Loucy (cell line): ENCODE measurements at regions not wholly inside any gene's neighbourhood (a gene's known extent, or its start where the extent isn't known, plus 50 kb on each side); places are given as distances from the start of the nearest gene placed in this dataset.

Experiments
- EZH2phosphoT487 ChIP-seq: fragments of 200-600 bp; IDR thresholded peaks from 2 replicates; pipeline ENCODE4 v1.6.1; 2018; ENCODE audit warnings: antibody characterized with exemption, mild to moderate bottlenecking, moderate library complexity, borderline replicate concordance
- TF ChIP-seq, protein P1 (sequence below): fragments of 200-600 bp; sonication (generic); conservative IDR thresholded peaks from 2 replicates; pipeline ENCODE4 v1.5.1; 2014; ENCODE audit warnings: mild to moderate bottlenecking, antibody characterized with exemption, low read length

DNA sequence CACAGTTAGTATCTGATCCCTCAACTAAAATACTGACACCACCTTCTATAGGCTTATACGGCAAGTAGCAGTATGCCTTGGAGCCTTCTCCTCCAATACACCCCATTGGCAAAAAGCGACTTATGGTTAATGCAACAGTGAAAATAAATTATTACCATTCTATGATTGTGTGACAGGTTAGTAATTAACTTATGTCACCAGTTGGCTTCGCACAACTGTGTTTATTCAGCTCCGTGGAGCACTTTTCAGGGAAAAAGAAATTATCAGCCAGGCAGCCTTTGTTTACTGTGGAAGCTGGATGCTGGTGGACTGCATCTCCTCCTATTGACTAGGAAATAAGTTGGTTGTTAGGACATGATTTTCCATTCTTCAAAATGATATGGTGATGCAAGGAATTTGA lies 833.8 kb upstream of the RBFOX1 start:
- TF ChIP-seq, protein P1, sequence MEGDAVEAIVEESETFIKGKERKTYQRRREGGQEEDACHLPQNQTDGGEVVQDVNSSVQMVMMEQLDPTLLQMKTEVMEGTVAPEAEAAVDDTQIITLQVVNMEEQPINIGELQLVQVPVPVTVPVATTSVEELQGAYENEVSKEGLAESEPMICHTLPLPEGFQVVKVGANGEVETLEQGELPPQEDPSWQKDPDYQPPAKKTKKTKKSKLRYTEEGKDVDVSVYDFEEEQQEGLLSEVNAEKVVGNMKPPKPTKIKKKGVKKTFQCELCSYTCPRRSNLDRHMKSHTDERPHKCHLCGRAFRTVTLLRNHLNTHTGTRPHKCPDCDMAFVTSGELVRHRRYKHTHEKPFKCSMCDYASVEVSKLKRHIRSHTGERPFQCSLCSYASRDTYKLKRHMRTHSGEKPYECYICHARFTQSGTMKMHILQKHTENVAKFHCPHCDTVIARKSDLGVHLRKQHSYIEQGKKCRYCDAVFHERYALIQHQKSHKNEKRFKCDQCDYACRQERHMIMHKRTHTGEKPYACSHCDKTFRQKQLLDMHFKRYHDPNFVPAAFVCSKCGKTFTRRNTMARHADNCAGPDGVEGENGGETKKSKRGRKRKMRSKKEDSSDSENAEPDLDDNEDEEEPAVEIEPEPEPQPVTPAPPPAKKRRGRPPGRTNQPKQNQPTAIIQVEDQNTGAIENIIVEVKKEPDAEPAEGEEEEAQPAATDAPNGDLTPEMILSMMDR: no peak
- no peak for TF ChIP-seq EZH2phosphoT487
